ENCODE measurements at regions not wholly inside any gene's neighbourhood (a gene's known extent, or its start where the extent isn't known, plus 50 kb on each side); places are given as distances from the start of the nearest gene placed in this dataset.

DNA sequence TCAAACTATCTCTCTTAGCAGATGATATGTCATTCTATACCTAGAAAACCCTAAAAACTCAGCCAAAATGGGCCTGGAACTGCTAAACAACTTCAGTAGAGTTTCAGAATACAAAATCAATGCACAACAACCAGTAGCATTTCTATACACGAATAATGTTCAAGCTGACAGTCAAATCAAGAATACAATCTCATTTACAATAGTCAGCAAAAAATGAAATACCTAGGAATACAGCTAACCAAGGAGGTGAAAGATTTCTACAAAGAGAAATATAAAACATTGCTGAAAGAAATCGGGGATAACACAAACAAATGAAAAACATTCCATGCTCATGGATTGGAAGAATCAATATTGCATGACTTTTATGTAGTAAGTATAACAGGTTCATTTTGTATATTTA, 804.8 kb downstream of the SLITRK1 start:
- TF ChIP-seq POLR2AphosphoS5 (IDR thresholded peaks at IDR 0.05) (no peak), POLR2A (IDR thresholded peaks at IDR 0.05) (no peak), EP300 (IDR thresholded peaks at IDR 0.05) (no peak)
- TF ChIP-seq, protein P1, sequence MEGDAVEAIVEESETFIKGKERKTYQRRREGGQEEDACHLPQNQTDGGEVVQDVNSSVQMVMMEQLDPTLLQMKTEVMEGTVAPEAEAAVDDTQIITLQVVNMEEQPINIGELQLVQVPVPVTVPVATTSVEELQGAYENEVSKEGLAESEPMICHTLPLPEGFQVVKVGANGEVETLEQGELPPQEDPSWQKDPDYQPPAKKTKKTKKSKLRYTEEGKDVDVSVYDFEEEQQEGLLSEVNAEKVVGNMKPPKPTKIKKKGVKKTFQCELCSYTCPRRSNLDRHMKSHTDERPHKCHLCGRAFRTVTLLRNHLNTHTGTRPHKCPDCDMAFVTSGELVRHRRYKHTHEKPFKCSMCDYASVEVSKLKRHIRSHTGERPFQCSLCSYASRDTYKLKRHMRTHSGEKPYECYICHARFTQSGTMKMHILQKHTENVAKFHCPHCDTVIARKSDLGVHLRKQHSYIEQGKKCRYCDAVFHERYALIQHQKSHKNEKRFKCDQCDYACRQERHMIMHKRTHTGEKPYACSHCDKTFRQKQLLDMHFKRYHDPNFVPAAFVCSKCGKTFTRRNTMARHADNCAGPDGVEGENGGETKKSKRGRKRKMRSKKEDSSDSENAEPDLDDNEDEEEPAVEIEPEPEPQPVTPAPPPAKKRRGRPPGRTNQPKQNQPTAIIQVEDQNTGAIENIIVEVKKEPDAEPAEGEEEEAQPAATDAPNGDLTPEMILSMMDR (IDR thresholded peaks at IDR 0.05): no peak

Measured in upper lobe of left lung (tissue), 4 donors.